ENCODE measurements at regions not wholly inside any gene's neighbourhood (a gene's known extent, or its start where the extent isn't known, plus 50 kb on each side); places are given as distances from the start of the nearest gene placed in this dataset.

GRCh38 chr2:240252872-240253511, 112.5 kb upstream of the OTOS start:
- TF ChIP-seq FOXM1 (IDR thresholded peaks at IDR 0.05; ENCODE audit: low read depth) (no peak), TCF12 (IDR thresholded peaks at IDR 0.05) (no peak), MEF2A (IDR thresholded peaks at IDR 0.05; ENCODE audit: borderline replicate concordance, low read depth) (no peak), POLR2AphosphoS5 (IDR thresholded peaks at IDR 0.05; ENCODE audit: low read depth, low read length) (no peak), CTCF (IDR thresholded peaks at IDR 0.05) (no peak), RFX5 (IDR thresholded peaks at IDR 0.05; ENCODE audit: low read length) (no peak), FOSL2 (IDR thresholded peaks at IDR 0.05; ENCODE audit: borderline replicate concordance, low read depth) (no peak), USF2 (IDR thresholded peaks at IDR 0.05; ENCODE audit: borderline replicate concordance, low read depth, low read length) (no peak), SMC3 (IDR thresholded peaks at IDR 0.05; ENCODE audit: low read depth, low read length) (no peak), SIN3A (IDR thresholded peaks at IDR 0.05; ENCODE audit: borderline replicate concordance, low read depth, low read length) (no peak), IRF3 (IDR thresholded peaks at IDR 0.05; ENCODE audit: low read depth, low read length) (no peak)

Data from SK-N-SH (cell line).